Activated CD4-positive, CD25-positive, alpha-beta regulatory T cell treated with anti-CD3 and anti-CD28 coated beads, Interleukin-2, amount 50 U/mL, for 16 hours (primary cell): ENCODE measurements at regions not wholly inside any gene's neighbourhood (a gene's known extent, or its start where the extent isn't known, plus 50 kb on each side); places are given as distances from the start of the nearest gene placed in this dataset.

Experiments
- DNase-seq: peaks from one replicate; pipeline ENCODE4 v3.0.0-alpha.2; 2020; ENCODE audit warnings: low read depth, low spot score

DNA sequence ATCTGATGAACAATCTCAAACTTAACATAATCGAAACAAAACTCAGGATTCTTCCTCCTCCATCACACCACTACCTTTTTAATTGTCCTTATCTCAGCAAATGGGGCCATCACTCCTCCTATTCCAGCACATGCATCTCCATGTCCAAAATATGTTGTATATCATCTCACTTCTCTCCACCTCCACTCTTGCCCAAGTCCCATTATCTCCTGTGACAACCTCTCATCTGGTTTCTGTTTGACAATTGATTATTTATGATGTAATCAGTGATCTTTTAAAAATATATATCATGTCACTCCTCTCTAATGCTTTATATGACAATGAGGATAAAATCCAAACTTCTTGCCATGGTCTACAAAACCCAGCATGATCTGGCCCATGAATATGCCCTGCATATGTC is 200.8 kb upstream of the HMGA2 start:
- no peak for DNase-seq

GRCh38 chr12:65624554-65625086 is 199.7 kb upstream of the HMGA2 start:
- DNase-seq: no peak

GRCh38 chr12:65628061-65628460 is 196.2 kb upstream of the HMGA2 start:
- DNase-seq: no peak

- DNase-seq: no peak
Observed at GRCh38 chr12:65630555-65630954, 193.7 kb upstream of the HMGA2 start.

GRCh38 chr12:65631621-65632111 is 192.6 kb upstream of the HMGA2 start:
- DNase-seq: no peak

DNA sequence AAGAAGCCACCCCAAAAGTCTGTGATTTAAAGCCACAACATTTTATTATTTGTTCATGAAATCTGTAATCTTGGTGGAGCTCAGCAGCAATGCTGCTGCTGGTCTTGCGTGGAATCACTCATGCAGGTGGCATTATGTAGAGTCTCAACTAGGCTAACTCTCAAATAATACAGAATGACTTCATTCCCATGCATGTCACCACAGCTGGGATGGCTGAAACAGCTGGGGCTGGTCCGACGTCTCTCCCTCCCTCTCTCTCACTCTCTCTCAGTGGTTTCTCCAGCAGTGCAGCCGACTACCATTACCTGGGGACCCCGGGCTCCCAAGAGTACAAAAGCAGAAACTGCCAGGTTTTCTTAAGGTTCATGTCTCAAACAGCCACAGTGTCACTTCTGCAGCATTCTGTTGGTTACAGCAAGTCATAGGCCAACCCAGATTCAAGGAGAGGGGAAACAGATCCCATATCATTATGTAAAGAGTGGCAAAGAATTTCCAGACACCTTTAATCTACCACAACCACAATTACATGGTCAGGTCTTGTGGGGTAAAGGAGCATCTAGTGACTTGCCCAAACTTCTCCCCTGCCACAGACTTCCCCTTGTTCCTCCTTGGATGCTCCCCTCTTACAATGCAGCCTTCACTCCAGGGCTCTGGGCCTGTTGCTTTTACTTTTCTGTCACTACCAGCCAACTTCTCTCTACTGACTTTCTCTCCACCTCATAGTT is 192.0 kb upstream of the HMGA2 start:
- DNase-seq: no peak

DNA sequence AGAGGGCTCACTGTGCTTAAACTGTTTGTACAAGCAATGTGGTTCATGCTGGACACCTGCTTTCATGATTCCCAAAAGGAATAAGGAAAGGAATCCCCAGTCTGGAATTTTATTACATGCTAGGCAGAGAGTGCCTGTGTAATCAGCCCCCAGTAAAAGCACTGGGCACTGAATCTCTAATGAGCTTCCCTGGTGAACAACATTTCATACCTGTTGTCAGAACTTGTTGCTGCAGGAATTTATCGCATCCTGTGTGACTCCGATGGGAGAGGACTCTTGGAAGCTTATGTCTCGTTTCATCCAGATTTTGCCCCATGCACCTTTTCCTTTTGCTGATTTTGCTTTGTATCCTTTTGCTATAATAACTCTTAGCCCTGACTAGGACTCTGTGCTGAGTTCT is 190.2 kb upstream of the HMGA2 start:
- DNase-seq: no peak

DNA sequence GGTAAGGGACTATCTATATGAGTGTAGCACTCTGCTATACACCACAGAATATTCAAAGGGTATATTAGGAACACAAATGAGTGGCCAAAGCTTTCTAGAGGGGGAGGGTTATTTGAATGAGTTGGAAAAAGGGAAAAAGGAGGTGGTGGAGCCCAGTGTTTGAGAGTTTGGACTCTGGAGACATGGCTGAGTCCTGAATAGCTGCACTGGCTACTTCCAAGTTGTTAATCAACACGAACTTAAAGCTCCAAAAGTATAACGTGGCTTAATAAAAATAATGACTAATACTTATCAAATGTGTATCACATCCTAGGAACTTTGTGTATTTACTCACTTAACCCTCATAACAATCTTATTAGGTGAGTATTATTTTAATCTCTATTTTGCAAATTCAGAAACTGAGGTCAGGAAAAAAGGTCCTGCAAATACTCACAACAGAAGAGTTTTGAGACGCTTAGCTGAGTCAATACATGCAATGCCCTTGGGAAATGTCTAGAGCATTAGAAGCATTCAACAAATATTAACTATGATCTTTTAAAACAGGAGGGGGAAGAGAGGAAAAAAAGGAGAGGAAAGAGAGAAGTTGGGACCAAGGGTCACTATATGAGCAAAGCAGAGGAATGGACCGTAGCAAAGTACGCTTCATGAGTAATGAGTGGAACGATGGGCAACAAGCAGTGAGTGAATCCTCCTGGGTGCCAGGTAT is 189.5 kb upstream of the HMGA2 start:
- DNase-seq: no peak

- DNase-seq: no peak
Observed at GRCh38 chr12:65636436-65636835, 187.8 kb upstream of the HMGA2 start.

GRCh38 chr12:65637150-65637549 is 187.1 kb upstream of the HMGA2 start:
- no peak for DNase-seq

DNA sequence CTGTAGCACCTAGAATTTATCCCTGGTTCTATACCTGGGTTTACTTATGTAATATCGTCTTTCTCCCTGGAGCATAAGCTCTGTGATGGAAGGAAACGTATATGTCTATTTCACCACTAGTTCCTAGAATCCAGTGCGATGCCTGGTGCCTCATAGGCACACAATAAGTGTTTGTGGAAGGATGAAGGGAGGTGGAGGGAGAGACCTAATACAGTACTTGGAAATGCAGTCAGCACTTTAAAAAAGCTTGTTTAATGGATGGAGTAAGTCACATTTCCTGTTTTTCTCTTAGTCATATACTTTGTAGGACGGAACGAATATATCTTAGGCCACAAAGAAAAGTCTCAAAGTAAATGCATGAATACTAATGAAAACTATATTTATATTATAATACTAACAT is 186.5 kb upstream of the HMGA2 start:
- DNase-seq: no peak

GRCh38 chr12:65638324-65638723 is 186.0 kb upstream of the HMGA2 start:
- DNase-seq: no peak

DNA sequence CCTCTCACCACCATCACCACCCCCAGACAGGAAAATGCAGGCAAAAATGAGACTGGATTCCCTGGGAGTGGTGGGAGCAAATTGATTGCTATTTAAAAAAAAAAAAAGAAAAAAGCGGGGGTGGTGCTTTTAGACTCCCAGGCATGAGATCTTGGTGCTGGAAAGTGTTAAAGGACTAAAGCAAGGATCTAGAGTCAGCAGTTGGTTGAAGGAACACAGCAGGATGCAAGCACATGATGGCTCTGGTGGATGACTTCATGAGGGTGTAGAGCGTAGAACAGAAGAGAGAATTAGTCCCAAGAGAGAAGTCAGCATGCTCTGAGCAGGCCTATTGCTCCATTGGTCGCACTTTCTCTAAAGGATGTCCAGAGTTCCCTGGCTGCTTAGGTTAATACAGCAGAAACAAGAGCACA is 183.8 kb upstream of the HMGA2 start:
- DNase-seq: no peak

DNA sequence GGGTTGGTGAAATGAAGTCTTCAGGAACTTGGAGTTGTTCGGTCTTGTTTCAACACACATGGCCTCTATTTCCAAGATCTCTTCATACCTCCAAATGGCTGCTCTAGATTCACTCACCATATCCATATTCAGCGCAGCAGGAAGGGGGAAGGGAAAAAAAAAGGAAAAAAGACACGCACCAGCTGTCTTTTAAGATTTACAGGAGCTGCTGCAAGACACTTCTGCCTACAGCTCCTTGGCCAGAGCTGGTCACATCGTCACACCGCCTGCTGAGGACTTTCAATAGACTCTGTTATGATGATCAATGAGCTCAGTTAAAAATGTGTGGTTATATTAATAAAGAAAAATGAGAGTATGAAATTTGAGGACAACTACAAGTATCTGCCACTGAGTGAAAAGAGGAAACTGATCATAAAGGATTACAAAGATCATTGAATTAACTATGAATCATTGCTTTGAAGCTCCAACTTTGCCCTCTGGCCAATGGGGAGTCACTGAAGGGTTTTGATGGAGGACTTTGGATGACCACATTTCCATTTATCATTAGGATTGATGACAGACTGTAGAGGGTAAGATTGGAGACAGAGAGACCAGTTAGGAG is 182.1 kb upstream of the HMGA2 start:
- DNase-seq: no peak

DNA sequence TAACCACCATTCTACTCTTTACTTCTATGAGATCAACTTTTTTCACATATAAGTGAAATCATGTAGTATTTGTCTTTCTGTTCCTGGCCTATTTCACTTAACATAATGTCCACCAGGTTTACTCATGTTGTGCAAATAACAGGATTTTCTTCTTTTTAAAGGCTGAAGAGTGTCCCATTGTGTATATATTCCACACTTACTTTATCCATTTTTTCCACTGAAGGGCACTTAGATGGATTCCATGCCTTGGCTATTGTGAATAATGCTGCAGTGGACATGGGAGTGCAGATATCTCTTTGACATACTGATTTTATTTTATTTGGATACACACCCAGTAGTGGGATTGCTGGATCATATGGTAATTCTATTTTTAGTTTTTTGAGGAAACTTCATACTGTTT is 181.1 kb upstream of the HMGA2 start:
- no peak for DNase-seq

DNA sequence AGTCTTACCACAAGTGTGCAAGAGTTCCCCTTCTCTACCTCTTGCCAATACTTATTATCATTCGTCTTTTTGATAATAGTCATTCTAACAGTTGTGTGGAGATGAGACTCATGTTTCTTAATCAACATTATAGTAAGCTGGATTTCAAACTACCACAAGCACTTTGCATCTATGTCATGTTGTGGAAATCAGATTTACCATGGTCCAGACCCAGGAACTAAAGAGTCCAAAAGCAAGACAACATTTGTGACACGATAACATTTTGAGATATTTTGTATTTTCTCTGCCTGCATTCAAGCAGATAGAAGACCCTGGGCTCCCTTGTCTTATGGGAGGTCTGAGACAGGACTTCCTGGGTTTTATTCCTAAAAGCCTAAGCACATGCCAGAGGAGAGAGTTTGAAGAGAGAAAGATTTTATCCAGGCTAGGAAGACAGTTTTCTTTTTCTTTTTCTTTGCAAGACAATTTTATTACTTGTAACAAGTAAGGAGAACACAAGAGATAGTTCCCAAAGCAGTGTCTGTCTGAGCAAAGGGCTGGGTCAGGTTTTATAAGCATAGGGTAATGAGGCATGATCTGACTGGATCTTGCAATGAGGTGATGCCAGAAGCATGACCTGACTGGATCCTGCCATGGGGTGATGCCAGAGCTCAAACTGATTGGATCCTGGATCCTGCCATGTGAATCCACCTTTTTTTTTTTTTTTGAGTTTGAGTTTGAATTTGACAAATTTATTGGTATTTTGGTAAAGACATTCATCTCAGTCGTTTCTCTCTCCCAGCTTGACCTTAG is 180.5 kb upstream of the HMGA2 start:
- DNase-seq: no peak

DNA sequence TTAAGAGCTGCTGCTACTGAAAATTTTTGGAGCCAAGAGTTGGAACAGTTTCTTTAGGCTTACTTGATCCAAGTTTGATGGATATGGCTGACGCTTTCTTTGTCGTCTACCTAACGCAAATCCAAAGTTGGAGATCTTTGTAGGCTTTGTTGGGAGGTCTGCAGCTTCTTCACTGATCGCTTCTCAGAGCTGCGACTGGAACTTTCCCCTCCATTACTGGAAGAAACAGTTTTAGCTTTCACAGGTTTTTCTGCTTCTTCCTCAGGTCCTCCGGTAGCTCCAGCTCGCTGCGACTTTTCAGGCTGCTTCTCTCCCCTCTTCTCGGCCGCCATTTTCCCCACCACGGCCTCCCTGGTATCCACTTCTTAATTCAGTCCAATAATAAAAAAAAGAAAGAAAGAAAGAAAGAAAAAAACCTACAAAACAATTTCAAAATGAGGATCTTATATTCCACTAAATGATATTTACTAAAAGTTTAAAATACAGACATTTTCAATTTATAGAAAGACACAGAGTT is 178.1 kb upstream of the HMGA2 start:
- no peak for DNase-seq

- no peak for DNase-seq
Observed at GRCh38 chr12:65647074-65647473, 177.2 kb upstream of the HMGA2 start.

GRCh38 chr12:65648461-65648860 is 175.8 kb upstream of the HMGA2 start:
- DNase-seq: no peak

DNA sequence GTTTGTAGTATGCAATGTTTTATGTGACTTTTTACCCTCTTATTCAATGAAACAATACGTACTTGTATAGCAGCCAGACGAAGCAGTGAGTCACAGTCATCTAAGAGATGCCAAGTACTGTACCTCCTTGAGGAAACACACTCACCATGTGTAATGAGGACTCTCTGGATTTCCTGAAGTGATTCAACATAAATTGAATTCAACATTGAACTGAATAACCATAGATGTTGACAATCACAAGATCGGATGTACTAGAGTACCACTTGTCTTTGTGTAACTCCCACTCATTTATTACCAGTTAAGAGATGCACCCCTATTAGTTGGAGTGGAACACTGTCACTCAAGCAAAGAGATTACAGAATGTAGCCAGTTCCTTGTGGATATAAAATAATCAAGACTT is 175.2 kb upstream of the HMGA2 start:
- DNase-seq: no peak

DNA sequence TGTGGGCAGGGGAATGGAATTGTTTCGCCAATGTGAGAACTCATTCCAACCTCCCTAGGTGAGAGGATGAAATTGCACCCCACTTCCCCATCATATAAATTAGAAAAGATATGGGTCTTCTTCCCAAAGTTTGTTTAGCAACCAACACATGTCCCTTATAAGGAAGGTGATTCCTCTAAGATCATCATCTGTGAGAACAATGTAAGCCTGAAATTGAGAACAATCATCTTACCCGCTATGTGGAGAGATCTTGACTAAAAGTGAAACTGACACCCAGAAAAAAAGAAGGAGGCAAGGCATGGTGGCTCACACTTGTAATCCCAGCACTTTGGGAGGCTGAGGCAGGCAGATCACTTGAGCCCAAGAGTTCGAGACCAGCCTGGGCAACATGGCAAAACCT is 173.2 kb upstream of the HMGA2 start:
- DNase-seq: no peak

- DNase-seq: no peak
Observed at GRCh38 chr12:65653321-65653720, 171.0 kb upstream of the HMGA2 start.
